ENCODE measurements at regions not wholly inside any gene's neighbourhood (a gene's known extent, or its start where the extent isn't known, plus 50 kb on each side); places are given as distances from the start of the nearest gene placed in this dataset.

DNA sequence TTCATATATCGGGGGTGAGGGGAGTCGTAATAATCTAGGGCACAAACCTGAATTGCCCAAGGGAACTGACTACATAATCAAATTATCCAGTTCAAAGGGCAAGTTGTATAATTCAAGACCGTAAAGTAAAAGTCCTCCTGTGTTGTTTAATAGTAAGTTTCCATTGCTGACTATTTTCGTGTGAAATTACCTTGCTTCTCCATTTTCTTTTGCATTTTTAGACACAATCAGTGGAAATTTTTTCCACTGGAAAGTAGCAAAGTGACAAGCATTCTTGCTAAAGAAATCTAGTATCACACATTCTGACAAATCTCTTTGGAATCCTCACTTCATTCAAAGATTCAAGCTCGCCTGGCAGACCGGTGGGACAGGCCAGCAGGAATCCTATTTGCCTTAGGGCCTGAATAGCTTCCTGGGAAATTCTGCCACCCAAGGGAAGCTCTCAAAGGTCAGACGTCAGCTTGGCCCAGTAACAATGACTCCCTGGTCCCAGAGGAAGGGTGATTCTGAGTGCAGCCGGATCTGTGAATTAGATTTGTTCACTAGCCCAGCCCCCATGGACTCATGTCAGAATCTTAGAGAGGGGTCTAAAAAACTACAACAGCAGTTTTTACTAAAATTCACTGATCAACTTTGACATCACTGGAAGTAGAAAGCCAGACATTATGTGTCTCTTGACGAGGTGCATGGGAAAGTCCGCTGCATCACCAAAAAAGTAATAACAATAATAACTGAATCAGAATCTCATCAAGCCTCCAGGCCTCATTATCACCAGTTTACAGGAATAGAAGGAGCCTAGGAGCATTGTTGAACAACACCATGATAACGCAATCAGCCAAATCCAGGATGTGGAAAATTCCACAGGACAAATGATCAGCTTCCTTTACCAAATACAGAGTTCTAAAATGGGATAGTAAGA is 161.0 kb downstream of the SKIDA1 start:
- peak overlapping the region; percentile 91 for H2BK120ac ChIP-seq (replicated peaks; ENCODE audit: low read depth, low read length)
- H3K79me1 ChIP-seq (ENCODE audit: low read depth, low read length), result no peaks in the 10 kb centered on the region
- CTCF ChIA-PET (ENCODE audit: partially characterized antibody), result interaction anchor here (0.7 to 0.8 kb wide), 2 partner anchors 9 to 18 kb away, joined by 3 read pairs; no protein-coding TSS in a partner anchor
- no peaks in the 10 kb centered on the region for H3K9me3 ChIP-seq (ENCODE audit: insufficient read depth in 2 of 2, low read depth in 1 of 2, low read length in 1 of 2)
- H4K5ac ChIP-seq (ENCODE audit: insufficient read length, low read depth, low read length), result peak overlapping the region; percentile 76
- peak overlapping the region; percentile 20; the same call in 1 of the 2 replicates for H2BK15ac ChIP-seq (ENCODE audit: low read length)
- peak overlapping the region; percentile 9 to 28; a peak in 1 of 4 replicates for H3K4me2 ChIP-seq (ENCODE audit: insufficient read depth in 1 of 2, low read depth in 2 of 2, low read length in 2 of 2)
- H2BK5ac ChIP-seq (ENCODE audit: low read depth, low read length), result peak overlapping the region; percentile 68; the same call in 1 of the 2 replicates
- WGBS, 2 experiments (ENCODE audit: extremely low coverage in 1 of 2, insufficient coverage in 1 of 2, insufficient read length in 1 of 2, insufficient replicate concordance in 2 of 2, low coverage in 1 of 2, low lambda C conversion rate in 2 of 2, missing lambda C conversion rate in 1 of 2), result 47% methylated on average over 11 of the region's 11 CpGs; no CpG with 5 or more reads in 1 of the 2 experiments
- no peaks in the 10 kb centered on the region for H3K79me2 ChIP-seq (ENCODE audit: control insufficient read depth in 1 of 2, insufficient read depth in 2 of 2, low read length in 2 of 2)
- H3K23ac ChIP-seq (ENCODE audit: insufficient read length), result no peak overlapping the region
- H2BK12ac ChIP-seq (ENCODE audit: low read depth, low read length), result no peak overlapping the region
- no peak overlapping the region for H4K8ac ChIP-seq (ENCODE audit: extremely low read depth, insufficient read depth, low read length)
- H3K27me3 ChIP-seq (replicated peaks in 1 of 4; ENCODE audit: control insufficient read depth in 3 of 4, extremely low read depth in 1 of 4, insufficient read depth in 3 of 4, low read length in 3 of 4), result no peaks in the 10 kb centered on the region
- POLR2A ChIA-PET (ENCODE audit: partially characterized antibody), result interaction anchor here (1.7 kb wide), 1 partner anchor 57 kb away, joined by 3 read pairs; no protein-coding TSS in a partner anchor
- H4K91ac ChIP-seq (replicated peaks; ENCODE audit: insufficient read length, low read length), result peak overlapping the region; percentile 66
- no peak overlapping the region for H2AK5ac ChIP-seq (ENCODE audit: low read depth, low read length)
- no peak overlapping the region; a peak in 2 of 8 replicates for H3K4me3 ChIP-seq (ENCODE audit: extremely low read depth in 1 of 4, insufficient read depth in 2 of 4, low read depth in 3 of 4, low read length in 4 of 4)
- H3K36me3 ChIP-seq (ENCODE audit: control insufficient read depth in 2 of 4, insufficient read depth in 4 of 4, low read length in 3 of 4), result no peaks in the 10 kb centered on the region
- H3K4me1 ChIP-seq (replicated peaks in 1 of 4; ENCODE audit: control insufficient read depth in 3 of 4, insufficient read depth in 4 of 4, low read length in 3 of 4), result peaks cover 3 to 13% (median 6%) of the 10 kb centered on the region in 4 experiments; a peak in 4 of 7 replicates
- H2AFZ ChIP-seq (ENCODE audit: low read length), result no peak overlapping the region
- no peak overlapping the region for H3K56ac ChIP-seq (replicated peaks; ENCODE audit: insufficient read length, low read depth, low read length)
- no peak overlapping the region for H3K9ac ChIP-seq (replicated peaks in 1 of 4; ENCODE audit: extremely low read depth in 1 of 4, low read depth in 3 of 4, low read length in 3 of 4)
- peak overlapping the region; percentile 79; the same call in 1 of the 2 replicates for H3K18ac ChIP-seq (ENCODE audit: extremely low read depth, low read length)
- H3K4ac ChIP-seq (replicated peaks; ENCODE audit: insufficient read length, low read depth, low read length), result no peak overlapping the region
- H3K14ac ChIP-seq (ENCODE audit: insufficient read length), result no peak overlapping the region
- H2BK20ac ChIP-seq (ENCODE audit: low read length), result peak overlapping the region; percentile 93
- H3K27ac ChIP-seq (ENCODE audit: low read depth, low read length), result peak overlapping the region; percentile 43; the same call in 1 of the 2 replicates
- FAIRE-seq, result peak; percentile 63
- DNase-seq (ENCODE audit: low read depth in 1 of 2, low spot score in 2 of 2), result peak; percentile 50 to 84
- no peaks in the 10 kb centered on the region; the same call in 1 of the 2 replicates for H3K23me2 ChIP-seq (ENCODE audit: low read depth, low read length)
- no peaks in the 10 kb centered on the region for H4K20me1 ChIP-seq (replicated peaks in 1 of 2; ENCODE audit: control insufficient read depth in 1 of 2, insufficient read depth in 2 of 2, low read length in 2 of 2)
